GM19468 (cell line): ENCODE measurements at regions not wholly inside any gene's neighbourhood (a gene's known extent, or its start where the extent isn't known, plus 50 kb on each side); places are given as distances from the start of the nearest gene placed in this dataset.

Source experiments
- ATAC-seq: cut with Tn5 transposase; IDR thresholded peaks from one replicate; pipeline ENCODE4 v1.9.1; 2021; ENCODE audit warnings: mild to moderate bottlenecking, moderate library complexity, moderate number of reproducible peaks; ENCODE audit not compliant: unreplicated experiment; ENCODE audit errors: extremely low read depth

DNA sequence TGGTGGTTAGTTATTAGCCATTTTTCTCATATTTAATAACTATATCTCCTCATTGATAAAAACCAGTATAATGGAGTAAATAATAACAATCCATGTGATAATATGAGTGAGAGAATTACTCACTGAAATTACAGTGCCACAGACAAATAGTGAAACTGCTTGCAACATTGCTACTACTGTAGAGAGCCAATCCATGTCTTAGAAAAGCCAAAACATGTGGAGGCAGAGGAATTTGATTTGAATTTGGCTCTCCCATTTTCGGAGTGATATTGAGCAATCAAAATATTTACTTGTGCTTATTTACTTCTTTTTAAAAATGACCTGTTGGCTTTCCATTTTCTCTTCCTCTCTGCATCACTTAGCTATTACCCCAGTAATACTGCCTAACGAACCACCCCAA is 288.3 kb upstream of the TCF4 start:
- no peak for ATAC-seq

DNA sequence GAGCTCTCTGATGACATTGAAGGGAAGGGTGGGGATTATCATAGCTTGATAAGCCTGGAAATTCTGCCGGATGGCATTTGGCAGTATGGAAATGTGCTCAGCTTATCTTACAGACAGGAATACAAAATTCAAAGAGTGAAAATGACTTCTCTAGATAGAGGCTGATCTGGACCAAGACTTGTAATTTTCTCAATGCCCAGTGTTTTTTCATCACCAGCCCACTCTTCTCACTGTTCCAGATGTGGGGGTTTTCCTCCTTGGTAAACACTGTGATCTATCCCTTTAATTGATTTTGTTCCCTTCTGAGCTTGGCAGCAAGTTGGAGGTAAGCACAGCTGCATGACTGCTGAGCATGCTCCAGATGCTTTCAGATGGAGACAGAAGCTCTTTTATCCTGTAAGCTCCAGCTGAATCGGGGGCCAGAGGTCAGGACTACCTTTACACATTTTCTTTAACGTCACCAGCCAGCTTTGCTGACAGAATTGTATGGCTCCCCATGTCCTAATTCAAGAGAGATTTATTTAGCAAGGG is 287.4 kb upstream of the TCF4 start:
- no peak for ATAC-seq

DNA sequence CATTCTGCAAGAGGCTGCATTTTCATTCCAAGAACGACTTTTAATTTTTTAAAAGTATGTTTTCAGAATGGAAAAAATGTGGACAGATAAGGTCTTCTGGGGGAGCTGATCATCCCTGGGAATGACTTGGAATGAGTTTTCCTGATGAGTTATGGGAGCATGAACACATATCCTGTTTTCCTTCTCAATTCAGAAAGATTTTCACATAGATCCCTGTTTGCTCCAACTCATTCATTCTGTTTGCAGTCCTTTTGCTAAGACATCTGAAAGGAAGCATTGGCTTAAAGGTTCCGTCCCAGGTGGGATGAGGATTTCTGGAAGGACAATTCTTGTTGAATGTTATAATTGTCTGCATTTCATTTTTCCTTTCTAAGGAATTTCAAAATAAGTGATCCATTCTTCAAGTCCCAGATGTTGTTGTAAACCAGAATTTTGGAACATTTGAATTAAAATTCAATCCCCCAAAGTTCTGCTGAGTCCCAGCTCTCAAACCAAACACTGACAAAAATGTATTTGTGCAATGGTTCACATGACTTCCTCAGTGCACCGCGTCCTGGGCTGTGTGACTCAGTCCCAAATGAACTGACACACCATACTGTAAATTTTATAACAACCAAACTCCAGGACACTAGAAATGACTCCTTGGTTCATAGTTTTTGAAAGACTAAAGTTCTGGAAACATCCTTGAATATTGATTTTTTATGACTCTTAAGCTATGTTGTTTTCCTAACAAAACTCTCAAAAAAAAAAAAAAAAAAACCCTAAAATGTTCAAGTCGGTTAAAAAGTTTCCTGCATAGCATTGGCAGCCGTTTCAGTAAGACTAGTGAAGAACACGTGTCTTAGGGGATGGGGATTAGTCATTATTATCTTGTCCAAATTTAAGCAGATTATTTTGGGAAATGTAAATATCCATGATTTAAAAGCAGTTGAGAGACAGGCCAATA is 281.8 kb upstream of the TCF4 start:
- ATAC-seq, result no peak

DNA sequence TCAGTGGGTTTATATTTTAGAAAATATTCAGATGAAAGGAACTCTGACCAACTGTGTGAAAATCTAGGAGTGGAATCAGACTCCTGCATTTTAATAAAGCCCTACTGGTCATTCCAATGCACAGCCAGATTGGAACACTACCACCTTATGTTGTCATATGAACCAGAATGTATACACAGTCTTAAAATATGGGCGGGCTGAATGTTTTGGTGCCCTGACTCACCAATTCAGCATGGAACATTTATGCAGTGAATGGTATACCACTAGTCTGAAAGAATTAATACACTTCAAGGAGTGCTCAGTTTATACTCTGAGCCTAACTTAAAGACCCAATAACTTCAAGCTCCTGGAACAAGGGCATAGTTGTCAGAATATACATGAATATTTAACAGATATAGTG is 280.9 kb upstream of the TCF4 start:
- no peak for ATAC-seq

DNA sequence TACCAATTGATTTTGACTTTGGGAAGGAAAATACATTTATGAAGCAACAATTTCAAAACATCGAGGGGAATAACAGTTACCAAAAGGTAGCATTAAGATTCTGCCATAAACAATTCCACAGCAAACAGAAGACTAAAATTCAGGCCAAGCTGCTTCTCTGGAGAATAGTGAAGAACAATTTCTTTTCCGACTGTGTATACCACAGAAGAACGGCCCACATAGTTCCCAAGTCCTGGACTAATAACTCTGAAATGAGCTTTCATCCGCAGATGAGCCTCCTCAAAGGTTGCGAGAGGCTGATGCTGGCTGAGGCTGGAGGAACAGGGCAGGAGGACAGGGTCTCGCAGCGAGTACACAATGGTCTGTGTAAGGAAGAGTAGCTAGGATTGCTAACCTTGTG is 278.9 kb upstream of the TCF4 start:
- ATAC-seq, result no peak

DNA sequence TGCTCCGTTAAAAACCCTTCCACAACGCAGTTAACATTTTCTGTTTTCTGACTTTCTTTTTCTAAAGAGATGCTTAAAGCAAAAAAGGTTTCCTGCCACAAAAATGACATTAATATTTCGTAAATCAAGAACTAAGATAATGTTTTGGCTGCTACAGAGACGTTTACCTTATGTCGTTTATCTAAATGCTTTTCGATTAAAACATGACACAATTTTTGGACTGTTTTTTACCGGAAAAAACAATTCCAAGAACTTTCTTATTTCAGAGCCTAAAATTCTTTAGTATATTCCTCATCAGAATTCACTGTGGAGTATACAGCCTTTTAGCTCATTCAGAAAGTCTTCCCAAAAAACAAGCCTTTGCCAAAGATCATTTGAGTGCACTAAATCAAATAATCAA is 278.0 kb upstream of the TCF4 start:
- no peak for ATAC-seq

DNA sequence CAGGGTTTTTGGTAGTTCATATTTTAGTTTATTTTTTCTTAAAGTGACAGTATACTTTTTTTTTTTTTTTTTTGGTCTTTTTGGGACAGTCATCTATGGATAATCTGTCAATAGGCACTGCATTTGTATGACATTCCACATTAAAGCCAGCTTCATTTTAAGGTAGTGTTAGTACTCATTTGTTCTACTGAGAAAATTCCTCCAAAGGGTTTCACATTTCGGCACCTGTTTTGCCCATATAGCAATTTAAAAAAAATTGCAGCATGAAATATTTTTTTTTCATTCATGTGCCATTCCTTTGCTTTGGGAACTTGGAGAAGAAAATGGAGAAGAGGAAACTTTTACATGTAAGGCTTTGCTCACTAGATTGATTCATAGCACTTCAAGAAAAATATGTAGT is 276.3 kb upstream of the TCF4 start:
- no peak for ATAC-seq

DNA sequence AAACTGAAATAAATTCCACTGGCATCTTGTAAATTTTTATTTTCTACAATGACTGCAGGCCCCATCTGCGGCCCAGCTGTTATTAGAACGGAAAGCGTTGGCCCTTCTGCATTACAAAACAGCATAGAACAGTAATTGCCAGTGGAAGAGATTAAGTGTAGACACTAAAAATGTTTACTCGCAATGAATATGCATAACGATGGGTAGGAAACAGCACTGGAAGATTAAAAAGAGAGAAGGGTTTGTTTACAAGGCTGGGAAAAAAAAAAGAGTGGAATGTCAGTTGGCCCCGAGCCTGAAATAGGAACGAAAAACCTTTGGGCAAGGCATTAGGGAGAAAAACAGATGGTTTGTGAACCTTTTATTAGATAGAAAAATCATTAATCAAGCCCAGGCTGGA is 275.9 kb upstream of the TCF4 start:
- ATAC-seq, result no peak

DNA sequence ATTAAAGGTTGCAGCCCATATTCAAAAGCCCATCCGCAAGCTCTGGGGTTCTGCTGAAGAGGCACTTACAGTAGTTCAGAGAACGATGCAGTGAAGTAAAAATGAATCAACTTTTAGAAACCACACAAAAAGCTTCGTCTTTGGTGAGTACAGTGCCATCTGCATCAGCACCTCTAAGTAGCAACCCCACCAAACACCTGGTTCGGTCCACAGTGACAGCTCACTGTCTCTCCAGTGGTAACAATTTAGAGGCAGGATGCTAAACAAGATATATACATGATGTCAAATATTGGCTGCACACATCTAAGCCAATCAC is 275.4 kb upstream of the TCF4 start:
- no peak for ATAC-seq

DNA sequence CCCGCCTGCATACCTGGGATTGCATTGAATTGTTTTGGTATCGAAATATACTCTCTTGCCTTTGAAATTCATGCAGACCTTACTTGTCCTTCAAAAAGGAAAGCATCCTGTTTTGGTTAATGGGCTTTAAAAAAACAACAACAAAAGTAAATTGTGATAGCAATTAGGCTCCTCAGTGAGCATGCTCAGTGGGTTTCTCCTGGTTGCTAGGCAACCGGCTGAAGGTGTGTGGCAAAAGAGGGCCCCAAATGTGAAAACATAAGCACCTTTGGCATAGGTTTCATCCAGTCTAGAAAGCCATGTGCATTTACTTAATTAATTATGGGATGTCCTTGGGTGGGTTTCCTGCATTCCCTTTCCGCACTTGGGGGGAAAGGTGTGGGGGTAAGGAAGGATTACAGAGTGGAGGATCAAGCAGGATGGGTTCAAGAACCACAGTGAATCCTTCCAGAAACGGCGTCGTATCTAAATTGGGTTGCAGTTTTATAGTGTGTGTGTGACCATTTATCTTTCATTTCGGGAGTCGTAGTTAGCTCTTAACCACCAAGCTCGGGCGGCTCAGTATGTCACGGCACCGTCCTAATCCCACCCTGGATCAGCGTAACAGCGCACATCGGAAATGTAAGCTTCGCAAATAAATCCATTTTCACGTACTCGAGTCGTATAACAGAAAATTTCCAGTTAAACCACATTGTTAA is 274.9 kb upstream of the TCF4 start:
- ATAC-seq, result no peak

DNA sequence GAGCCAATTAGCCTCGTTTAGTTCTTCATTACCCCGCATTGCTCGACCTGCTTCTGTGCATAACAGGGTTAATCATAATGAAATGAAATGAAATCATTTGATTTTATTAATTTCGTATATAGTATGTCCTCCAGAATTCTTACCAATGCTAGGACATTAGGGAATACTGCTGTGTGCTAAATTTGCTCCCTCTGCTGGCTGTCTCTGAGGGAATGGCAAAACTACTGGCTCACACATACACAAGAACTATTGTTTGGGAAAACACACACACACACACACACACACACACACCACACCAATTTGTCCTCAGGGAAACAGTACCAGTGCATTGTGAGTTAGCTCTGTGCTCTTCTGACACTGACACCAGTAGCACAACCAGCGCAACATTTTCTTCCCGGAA is 273.3 kb upstream of the TCF4 start:
- no peak for ATAC-seq

DNA sequence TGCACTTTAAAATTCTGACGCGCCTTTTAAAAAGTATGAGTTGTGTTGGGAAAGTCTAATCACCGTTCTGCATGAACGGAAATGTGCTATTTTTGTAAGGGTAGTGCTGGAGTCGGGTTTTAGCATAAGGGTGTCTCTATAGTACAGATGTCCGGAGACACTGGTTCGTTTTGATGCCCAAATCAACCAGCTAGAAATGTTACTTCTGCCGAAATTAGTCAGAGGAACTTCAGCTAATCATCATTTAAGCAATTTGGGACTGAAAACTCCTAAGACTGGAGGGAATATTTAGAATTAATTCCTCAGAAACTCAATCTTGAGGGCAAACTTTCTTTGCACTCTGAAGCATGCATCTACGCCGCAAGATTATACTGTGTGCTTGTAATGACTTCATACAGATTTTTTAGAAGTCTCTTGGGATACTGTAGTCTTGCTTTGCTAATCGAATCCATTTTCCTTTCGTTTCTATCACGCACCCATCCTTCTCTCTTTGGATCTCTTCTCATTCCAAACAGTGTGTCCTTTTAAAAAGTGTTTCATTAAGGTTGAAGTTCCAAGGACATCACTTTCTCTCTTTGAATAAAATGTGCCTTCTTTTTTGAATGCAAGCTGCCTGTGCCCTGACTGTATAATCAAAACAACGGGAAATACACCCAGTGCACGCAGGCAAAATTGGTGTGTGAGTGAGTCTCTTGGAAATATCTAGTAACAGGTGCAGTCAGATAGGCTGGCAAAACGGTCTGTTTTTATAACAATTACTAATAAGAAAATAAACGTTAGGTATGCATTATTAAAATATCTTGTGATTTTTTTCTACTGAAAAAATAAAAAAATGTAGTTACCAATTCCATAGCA is 270.9 kb upstream of the TCF4 start:
- no peak for ATAC-seq

DNA sequence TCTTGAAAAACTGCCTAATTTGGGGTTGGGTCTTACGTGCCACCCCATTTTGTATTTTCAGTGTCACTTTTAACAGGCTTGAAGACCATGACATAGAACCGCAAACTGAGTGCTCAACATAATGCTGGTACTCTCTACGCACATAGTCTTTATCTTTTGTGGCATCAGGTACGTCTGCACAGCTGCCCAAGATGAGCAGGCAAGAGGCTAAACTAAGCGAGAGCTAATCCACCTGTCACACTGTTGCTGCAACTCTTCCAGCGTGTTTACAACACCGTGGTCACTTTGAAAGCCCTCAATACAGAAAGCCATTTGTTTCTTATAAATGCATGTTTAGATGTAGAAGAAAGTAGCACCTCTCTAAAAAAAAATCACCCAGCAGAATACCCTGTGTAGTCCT is 270.0 kb upstream of the TCF4 start:
- no peak for ATAC-seq

DNA sequence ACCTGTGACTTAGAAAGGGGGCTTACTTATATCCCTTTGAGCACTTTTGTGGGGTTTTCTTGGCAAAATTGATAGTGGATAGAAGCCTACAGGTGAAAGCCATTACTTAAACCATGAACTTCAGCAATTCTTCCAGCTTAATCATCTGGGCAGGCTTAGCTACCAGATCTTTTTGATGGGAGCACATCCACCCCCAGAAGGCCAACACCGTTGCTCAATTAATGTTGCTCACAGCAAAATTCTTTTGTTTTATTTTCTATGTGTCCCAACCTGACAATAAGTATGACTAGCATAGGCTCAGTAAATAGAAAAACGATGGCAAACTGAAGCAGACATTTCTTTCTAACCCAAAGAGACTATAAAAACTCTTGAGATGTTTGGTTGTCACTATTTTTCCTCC is 269.4 kb upstream of the TCF4 start:
- ATAC-seq, result no peak

DNA sequence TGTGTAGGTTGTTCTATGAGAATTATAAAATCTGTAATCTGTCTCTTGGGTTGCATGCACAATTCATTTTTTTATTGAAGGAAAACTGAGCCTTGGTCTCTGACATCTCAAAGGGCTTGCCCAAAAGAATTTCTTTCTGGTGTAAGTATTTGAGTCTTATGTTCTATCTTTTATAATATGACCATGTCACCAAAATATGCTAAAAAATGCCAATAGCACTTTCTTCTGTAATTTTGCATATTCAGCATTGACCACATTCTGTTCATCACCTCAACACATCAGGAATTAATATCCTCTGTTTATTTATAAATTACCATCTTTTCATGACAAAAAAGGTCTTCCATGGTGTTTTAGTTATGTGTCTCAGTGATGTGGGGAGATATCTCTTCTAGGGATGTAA is 268.7 kb upstream of the TCF4 start:
- ATAC-seq, result no peak

DNA sequence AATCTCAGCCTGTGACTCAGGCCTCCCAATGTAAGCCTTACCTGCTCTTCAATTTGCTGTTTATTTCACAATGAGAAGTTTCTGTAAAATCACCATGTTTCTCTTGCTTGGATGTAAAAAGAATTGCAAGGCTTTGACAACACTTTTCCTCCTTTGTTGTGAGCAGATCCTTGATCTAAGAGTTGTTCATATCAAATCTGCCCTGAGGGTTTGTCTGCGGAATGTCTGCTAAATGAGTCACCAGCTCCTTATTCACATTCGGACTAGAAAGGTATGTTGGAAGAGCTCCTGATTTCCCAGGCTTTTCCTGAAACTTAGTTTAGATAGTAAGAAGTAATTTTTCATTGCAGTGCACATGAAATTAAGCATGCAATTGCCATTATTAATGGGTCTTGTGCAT is 268.2 kb upstream of the TCF4 start:
- ATAC-seq, result no peak

DNA sequence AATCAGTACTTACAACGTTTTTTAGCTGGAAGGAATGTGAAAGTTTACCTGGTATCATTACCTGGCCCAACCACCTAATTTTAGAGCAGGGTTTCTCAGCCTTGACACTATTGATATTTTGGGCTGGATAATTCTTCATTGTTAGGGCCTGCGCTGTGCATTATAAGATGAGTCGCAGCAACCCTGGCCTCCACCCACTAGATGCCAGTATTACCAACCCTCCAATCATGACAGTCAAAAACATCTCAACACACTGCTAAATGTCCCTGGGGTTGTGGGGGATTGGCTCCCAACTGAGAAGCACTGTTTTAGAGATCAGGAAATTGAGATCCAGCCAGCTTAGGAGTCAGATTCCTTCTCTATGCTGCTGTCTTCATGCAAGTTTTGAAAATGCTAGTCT is 265.3 kb upstream of the TCF4 start:
- no peak for ATAC-seq

DNA sequence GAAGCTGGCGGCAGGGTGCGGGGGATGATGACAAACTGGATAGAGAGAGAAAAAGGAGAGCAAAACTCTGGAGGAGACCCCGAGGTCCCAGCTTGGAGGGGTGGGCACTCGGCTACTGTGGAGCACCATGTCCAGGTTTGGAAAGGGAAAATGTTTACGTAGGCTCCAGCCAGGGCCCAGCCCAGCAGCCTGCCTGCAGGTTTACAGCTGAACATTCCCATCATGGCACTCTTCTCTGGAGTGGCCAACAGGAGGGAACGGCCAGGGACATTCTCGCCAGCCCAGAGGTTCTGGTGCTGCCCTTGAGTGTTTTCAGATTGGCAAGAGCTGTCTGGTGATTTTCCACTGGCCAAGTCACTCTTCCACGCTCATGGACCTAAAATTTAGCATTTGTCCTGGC is 262.9 kb upstream of the TCF4 start:
- no peak for ATAC-seq

DNA sequence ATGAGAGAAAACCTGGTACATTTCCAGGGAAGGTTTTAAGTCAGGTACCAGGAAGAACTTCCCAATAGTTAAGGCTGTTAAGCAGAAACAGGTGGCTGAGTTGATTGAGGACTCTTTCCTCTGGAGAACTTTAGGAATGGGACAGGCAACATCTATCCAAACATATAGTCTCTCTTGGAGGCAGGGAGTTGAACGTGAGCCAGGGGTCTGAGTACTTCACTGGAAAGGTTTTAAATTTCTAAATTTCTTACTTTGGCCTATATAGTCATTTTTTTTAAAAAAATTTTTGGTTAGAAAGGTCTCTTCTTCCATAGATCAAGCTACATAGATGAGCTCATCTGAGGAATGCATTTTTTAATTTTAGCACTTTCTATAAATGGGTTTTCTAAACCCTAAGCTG is 261.4 kb upstream of the TCF4 start:
- no peak for ATAC-seq

DNA sequence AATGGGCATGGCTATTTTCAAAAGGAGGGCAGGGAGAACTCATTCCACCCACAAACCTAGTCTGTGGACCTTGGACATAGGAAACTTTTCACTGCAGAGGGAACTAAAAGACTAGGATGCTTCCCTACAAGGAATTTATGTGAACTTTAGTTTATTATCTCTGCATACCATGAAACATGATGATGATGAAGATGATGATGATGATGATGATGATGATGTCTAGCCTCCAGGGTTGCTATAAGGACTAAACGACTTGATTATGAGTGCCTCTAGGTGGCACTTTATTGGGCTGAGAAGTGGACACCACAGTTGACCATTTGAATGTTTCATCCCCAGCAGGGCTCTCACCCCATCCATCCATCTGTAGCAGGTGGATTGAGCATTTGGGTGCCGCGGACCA is 260.0 kb upstream of the TCF4 start:
- ATAC-seq, result no peak

DNA sequence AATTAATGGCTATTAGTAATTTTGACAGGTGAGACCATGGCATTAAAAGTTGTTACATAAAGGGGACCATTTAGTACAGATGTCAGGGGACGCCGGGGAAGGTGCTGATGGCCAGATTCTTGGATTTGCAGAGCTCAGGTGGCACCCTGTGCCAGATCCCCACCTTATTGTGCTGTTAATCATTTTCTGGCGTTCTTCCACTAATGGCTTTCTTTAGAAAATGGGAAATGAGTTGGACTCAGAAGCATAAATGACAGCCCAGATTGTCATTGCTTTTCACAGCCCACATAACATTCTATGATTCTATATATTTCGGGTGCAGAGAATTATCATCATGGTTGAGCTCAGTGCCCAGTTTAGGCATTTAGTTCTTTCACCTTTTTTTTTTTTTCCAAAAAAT is 257.2 kb upstream of the TCF4 start:
- no peak for ATAC-seq
